GM19455 (cell line): ENCODE measurements at regions not wholly inside any gene's neighbourhood (a gene's known extent, or its start where the extent isn't known, plus 50 kb on each side); places are given as distances from the start of the nearest gene placed in this dataset.

Source experiments
- ATAC-seq: cut with Tn5 transposase; IDR thresholded peaks from one replicate; pipeline ENCODE4 v1.9.1; 2021; ENCODE audit not compliant: unreplicated experiment

DNA sequence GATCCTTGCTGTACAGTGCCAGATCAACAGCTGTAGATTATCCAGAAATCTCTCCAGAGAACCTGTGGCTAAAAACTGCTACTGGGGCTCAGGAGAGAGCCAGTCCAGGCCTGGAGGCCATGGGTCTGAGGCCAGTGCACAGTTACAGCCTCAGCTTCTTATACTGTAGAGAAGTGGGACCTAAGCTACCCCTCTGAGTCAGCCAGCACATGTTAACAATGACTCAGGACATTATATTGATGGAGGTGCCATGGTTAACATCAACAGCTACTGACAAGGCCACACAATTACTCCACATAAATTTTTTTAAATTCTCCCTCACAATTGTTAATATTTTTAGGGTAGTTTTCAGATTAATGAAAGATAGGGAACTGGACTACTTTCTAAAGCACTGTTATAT is 138.5 kb downstream of the RBM26 start:
- ATAC-seq = no peak

DNA sequence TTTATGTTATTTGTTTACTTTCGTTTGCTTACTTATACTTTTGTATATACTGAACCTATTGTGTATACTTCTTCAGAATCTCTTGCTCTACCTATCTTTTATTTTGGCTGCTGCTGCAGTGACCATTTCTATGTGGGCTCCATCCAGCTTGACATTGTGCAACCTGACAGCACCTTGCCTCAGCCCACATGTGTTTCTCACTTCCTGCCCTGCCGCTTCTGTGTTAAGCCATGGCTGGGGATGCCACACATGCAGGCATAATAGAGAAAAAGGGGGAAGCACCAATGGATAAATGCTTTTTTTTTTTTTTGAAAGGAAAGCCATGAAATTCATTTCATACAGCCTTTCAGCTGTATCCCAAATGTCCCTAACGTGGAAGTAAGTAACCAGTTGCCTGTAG is 147.6 kb downstream of the RBM26 start:
- ATAC-seq = peak; percentile 96

DNA sequence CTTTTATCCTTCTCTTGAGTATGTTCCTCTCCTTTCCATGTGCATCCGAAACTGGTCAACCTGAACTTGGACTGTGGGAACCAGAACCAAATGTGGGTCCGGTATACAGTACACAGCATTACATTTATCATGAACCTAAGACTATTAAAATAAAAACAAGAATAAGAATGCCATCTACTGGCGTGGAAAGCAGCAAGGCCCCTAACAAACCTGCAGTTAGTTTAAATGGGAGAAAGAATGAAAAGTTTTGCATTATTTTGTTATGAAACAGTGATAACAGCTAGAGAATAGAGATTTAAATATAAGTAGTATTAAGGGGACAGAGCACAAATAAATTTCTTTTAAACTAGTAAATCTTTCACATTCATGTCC is 159.5 kb downstream of the RBM26 start:
- peak; percentile 24 for ATAC-seq

DNA sequence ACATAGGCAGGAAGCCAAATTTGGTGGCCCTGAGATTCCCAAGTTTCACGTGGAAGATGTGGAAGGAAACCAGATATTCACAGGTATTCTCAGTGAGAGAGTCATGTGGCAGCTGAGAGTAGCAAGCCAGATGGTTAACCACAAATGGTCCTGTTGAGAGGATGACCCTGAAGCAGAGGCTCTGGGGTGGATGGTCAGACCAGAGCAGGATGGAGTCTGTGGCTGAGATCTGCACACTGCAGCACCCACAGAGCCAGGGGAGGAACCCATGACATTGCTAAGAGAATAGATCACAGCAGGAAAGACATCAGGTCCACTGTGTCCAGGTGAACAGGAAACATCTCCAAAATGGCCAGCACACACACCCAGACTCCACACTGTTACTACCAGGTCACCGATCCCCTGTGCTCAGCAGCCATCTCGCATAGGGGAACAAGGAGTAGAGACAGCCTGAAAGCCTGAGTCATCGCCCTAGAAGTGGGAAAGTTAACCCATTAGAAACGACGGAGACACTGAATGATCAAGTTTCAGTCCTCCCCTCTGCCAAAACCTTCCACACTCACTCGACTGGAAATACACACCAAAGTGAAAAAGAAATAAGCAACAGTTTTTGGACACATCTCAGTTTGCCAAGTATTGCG is 160.0 kb downstream of the RBM26 start:
- peak; percentile 63 for ATAC-seq

DNA sequence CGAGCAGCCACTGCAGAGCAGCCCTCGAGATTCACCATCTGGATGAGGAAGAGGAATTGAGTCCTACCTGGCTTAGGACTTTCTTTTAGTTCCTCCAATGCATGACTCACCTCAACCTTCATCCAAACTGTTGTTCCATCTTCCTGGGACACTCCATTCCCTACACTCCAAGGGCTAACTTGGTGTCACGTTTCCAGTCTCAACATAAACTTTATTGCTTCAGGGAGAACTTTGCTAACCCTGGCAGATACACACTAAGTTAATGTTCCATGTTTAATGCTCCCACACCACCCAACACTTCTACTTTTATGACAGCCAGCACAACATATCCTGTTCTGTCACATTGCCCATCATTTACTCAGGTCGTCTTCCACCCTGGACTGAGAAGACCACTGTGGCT is 164.4 kb downstream of the RBM26 start:
- ATAC-seq = no peak

DNA sequence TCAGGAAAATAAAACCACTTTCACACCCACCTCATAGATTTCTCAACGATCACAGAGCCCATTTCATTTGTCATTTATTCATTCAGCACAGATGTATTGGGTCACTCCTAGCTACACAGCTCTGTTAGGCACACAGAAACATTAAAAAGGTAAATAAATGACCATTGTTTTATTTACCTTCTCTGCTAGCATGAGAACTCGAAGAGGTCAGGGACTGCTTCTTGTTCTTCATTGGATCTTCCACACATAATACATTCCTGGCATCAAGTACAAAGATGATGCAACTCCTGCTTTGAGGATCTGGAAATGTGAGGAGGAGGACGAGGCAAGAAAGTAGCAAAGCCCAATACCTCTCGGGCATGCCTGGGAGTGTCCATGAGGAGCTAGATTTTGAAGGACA is 168.1 kb downstream of the RBM26 start:
- no peak for ATAC-seq

DNA sequence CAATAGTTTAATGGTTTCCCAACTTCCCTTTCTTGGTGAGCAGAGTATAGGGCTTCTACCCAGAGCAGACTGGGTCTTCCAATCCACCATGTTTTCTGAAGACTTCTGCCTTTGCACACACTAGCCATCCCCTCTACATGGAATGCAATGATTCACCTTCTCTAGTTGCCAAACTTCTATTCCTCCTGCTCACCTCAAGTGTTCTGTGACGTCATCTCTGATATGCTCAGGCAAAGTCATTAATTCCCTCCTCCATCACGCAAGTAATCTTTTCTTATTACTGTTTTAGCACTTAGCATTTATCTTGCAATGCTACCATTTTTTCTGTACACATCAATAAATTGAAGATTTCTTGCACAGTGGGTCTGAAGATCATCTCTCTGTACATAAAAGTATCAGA is 174.2 kb downstream of the RBM26 start:
- ATAC-seq = no peak

DNA sequence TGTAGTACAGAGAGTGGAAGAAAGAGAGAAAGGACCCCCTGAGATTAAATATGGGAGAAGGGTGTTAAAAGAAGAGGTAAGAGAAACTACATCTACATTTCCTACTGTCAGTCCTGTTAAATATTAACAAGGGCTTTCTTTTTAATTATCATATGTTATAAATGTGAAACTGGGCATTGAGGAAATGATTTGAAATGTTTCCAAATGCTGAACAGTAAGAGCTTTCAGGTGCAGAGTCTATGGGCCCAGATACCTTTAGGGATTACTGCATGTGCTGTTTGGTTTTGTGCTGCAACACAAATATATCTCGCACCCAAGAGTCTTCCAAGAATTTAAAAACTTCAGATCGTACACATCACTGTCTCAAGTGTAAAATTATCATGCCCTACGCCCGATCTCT is 176.3 kb downstream of the RBM26 start:
- ATAC-seq = no peak

DNA sequence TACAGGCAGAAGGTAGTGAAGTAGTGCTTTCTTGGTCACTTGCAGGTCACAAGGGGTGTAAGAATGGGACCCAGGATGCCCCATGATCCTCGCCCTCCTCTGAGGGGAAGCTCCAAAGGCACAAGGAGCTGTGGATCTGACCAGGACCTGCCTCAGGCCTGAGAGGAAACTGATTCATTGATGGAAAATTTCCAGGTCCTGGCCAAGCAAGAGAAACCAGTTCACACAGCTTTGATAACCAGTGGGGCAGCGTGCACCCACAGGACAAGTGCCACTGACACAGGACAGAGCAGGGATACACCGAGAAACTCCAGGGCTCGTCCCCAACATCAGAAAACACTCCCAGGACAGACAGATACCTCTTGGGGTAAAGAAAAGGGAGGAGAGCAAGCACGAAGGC is 177.1 kb downstream of the RBM26 start:
- no peak for ATAC-seq

DNA sequence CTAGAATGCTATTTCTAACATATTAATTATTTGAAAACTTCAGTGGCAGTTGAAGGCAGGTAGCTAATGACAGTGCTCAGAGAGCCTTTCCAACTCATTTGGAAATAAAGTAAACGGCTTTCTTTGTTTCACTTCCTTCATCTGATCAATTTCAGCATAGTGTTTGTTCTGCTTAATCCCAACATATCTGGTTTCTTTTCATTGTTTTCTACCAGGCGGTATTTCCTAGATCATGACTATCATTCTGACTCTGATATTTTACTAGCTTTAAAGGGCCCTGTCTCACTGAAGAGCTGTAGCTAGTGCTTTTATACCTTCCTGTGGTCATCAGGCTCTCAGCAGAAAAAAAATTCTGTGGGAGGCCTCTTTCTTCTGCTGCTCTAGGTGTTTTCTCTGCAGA is 178.6 kb downstream of the RBM26 start:
- ATAC-seq = peak; percentile 81

DNA sequence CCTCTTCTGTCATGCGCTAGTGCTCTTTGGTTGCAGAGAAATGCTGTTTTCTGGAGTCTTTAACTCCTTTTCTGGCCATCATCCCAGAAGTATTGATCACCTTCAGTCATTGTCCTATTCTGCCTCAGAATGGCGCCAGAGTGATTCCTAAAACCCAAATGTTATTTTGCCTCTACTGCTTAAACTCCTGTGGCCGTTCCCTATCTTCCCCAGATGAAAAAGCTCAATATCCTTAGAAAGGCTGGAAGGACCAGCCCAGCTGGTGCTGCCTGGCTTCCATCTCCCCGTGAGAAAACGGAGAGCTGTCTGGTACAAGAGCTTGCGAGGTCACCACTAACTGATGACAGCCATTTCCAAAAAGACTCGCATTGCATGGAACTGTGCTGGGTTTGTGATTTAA is 179.1 kb downstream of the RBM26 start:
- peak; percentile 9 for ATAC-seq

DNA sequence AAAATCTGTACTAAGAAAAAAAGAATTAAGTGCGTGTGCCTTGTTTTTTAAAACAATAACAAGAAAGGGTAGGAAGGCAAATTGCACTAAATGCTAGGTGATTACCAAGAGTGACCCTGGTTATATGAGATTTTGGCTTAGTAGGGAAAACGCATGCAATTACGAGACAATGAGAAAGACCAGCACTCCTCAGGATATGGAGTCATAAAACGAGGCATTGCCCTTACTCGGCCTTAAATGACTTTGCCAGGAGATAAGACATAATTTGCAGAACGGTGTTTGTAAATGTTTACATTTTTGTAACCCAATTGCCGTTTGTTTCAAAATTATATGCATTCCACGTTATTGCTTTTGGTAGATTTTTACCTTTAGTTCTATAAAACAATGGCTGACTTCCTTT is 179.8 kb downstream of the RBM26 start:
- no peak for ATAC-seq

DNA sequence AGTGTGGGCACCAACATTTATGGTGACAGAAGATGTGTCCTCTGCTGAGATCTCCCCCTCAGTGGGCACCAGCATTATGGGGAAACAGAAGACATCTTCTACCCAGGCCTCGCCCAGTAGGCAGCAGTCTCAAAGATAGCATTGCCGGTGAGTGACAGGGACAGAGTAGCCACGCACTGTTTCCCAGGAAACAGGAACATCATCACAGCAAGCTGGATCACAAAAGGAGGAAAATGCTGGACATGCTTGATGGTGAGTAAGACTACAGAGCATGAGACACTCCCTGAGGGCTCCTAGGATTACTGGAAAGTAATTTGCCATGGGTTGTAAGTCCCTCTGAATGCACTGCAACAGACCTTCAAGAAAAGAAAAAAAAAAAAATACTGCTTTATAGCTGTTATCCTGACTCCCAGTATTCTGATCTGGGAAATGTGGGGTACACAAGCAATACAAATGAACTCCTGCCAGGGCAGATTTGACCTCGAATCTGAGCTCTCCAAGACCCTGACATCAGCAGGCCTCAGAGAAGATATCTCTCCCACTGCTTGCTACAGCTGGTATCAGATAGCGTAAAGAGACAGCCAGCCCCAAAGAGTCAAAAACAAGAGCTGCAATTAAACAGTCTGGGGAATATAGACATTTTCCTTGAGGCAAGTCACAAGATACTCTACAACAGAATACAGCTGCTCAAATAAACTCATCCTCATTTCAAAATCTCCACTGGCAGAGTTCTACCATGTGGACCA is 180.4 kb downstream of the RBM26 start:
- ATAC-seq = no peak

DNA sequence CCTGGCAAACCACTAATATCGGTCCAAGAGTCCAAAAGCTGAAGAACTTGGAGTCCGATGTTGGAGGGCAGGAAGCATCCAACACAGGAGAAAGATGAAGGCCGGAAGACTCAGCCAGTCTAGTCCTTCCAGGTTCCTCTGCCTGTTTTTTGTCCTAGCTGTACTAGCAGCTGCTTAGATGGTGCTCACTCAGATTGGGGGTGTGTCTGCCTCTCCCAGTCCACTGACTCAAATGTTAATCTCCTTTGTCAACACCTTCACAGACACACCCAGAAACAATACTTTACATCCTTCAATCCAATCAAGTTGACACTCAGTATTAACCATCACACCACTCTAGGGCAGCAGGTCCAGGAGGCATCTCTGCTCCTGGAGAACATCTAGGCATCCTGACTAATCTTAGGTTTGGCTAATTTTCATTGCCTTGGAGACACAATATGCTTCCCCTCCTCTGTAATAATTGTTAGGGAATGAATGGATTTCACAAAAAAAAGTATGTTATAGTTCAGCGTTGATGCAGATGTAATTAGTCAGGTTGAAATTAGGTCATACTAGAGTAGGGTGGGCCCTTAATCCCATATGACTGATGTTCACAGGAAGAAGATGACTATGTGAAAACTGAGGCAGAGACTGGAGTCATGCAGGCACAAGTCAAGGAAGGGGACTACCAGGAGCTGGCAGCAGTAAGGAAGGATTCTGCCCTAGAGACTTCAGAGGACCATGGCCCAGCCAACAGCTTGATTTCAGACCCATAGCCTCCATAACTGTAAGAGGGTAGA is 183.4 kb downstream of the RBM26 start:
- no peak for ATAC-seq

DNA sequence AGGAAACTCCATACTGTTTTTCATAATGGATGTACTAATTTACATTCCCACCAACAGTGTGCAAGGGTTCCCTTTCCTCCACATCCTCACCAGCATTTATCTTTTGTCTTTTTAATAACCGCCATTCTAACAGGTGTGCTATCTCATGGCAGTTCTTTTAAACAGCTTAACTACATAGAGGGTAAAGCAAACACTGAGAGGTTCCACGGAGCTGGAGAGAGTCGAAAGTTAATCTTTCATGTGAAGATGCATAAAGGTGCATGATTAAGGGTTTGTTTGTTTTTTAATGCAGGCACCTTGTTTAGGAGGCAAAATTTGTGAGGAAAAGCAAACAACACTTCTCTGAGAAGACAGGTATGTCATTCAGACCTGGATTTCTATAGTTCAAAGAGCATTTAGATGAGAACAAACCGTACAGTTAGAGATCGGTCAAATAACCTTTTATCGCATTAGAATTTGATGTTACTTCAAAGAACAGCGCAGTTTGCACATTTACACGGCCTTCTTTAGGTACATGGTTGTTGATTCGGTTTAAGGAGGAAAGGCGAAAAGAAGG is 193.9 kb downstream of the RBM26 start:
- ATAC-seq = no peak

DNA sequence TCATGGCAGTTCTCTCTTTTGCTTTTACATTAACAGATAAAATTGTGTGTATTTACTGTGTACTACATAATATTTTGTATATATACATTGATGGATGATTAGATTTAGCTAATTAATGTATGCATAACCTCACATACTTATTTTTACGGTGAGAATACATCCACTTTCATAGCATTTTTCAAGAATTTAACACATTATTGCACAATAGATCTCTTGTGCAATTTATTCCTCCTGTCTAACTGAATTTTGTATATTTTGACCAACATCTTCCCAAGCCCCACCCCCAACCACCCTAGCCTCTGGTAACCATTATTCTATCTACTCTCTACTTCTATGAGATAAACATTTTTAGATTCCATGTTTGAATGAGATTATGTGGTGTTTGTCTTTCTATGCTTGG is 194.7 kb downstream of the RBM26 start:
- ATAC-seq = no peak

DNA sequence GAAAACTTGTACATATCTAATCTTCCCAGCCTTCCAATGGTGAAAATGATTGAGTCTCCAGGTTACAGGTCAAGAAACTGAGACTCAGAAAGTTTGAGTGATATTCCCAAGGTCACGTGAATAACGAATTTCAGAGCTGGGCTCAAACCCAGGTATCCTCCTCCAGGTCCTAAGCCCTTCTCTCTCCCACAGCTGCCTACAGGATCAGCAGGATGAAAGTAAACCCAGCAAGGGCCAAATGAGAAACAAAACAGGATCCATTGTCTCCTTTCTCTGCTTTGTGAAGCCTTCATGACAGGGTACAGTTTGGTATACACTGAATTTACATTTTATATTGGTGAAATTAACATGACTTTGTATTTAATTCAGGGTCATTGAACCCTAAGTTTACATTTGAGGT is 208.1 kb downstream of the RBM26 start:
- ATAC-seq = no peak

DNA sequence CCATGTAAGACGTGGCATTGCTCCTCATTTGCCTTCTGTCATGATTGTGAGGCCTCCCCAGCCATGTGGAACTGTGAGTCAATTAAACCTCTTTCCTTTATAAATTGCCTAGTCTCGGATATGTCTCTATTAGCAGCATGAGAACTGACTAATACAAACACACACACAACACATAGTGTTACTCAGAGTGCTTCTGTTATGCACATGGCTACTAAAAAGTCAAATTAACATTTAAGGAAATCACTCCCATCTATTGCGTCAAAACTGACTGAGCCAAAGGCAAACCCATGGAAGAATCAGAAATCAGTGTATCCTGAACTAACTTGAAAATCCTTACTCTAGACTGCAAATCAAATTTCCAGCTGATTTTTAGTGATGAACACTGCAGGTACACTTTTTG is 209.2 kb downstream of the RBM26 start:
- no peak for ATAC-seq

DNA sequence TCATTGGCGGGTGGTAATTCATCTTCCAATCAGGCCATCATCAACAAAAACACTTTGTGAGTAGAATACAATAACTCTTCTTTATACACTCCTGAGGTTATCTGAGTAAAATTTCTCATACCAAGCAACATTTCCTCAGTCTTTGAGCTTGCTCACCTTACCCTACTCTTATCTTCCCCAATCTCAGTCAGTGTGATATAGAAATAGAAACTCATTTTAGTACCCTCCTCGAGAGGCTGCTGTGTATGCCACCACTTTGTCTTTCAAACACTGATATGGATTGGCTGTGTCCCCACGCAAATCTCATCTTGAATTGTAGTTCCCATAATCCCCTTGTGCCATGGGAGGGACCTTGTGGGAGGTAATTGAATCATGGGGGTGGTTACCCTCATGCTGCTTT is 209.7 kb downstream of the RBM26 start:
- ATAC-seq = no peak

DNA sequence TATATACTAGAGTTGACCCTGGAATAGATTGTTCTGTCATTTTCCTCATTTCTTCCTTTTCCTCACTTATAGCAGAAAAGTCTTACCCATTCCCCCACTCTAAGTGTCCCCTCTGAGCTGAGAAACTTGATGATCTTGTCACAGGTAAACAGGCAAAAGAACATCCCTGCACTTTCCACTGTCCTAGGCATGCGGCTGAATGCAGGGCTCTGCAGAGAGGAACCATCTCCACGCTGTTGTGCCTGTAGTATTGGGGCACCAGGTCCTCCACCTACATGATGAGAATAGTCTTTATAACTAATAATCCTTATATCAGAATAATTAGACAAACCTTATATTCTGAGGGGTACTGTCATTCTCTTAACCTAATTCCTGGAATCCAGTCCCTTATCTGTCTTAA is 211.3 kb downstream of the RBM26 start:
- peak; percentile 35 for ATAC-seq

DNA sequence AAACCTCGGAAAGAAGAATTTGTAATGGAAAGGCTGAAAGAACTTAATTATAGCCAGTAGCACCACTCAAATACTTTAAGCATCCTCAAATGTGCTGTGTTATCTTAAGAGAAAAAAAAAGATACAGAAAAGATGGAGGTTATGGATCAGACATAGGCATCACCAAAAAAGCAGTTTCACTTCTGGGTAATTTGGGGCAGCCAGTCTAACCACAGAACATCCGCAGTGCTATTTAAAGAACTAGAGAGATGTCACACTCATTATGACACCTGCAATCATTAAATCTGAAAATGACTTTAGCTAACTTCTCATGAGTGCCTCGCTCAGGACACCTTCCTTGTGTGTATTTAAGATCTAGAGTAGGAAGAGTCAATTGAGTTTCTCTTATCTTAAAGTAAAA is 211.8 kb downstream of the RBM26 start:
- peak; percentile 95 for ATAC-seq

DNA sequence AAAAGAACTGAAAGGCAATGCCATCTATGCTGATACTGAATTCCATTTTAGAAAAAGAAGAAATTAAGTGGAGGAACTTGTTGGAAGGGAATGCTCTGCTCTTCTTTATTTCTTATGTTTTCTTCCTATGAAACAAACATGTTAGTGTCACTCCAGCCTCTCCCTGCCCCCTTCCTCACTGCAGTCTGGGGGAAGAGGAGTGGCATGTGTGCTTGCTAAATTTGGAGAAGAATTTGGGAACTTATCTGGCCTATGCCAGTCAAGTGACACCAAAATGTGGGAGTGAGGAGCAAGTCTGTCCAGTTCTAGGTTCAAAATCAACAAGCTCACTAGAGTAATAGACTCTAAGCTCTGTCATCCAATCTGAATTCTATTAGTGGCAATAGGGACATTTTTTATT is 214.6 kb downstream of the RBM26 start:
- no peak for ATAC-seq
